NCI-H187 (cell line): ENCODE measurements at regions not wholly inside any gene's neighbourhood (a gene's known extent, or its start where the extent isn't known, plus 50 kb on each side); places are given as distances from the start of the nearest gene placed in this dataset.

ENCODE experiments used
- DNase-seq, 2 experiments: peaks; one replicate each; lab custom pipeline; 2025; lab: John Stamatoyannopoulos, UW

DNA sequence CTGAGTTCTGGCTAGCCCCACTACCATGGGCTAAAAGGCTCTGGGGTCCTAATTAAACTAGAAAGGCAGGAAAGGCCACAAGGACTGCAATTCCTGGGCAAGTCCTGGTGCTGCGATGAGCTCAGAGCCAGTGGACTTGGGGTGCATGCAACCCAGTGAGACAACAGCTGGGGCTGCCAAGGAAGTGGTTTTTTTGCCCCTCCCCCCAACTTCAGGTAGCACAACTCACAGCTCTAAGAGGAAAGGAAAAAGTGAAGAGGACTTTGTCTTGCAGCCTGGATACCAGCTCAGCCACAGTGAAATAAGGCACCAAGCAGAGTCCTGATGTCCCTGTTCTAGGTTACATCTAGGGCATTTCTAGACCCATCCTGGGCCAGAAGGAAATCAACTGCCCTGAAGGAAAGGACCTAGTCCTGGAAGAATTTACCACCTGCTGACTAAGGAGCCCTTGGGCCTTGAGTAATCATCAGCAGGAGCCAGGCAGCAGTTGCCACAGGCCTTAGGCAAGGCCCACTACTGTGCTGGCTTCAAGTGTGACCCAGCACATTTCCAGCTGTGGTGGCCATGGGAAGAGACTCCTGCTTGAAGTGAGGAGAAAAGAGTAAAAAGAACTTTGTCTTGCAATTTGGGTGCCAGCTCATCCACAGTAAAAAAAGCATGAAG lies 358.4 kb downstream of the BTBD3 start:
- DNase-seq = no peak

GRCh38 chr20:12287575-12287974 lies 369.9 kb downstream of the BTBD3 start:
- DNase-seq = no peak

DNA sequence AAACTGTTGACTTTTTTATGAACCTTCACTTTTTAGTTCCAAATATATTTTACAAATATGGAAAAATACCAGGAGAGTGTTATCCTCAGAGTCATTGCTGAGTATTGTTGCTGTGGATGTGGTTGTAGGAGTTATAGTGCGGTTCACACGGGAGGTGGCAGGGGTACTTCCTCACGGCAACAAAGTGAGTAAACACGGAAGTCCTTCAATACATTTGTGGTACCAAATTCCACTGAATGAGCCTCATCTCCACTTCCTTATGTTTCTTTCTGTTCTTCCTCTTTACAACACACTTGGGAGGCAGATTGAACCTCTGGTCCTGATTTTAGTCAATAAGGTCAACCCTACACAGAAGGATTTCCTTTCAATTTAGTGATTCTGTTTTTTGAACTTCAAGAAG lies 371.8 kb downstream of the BTBD3 start:
- DNase-seq = no peak

- no peak for DNase-seq
These were observed 373.7 kb downstream of the BTBD3 start for GRCh38 chr20:12291386-12291785.

GRCh38 chr20:12293900-12294299 lies 376.2 kb downstream of the BTBD3 start:
- DNase-seq = no peak

- DNase-seq = no peak
These were observed 377.0 kb downstream of the BTBD3 start for GRCh38 chr20:12294678-12295077.

DNA sequence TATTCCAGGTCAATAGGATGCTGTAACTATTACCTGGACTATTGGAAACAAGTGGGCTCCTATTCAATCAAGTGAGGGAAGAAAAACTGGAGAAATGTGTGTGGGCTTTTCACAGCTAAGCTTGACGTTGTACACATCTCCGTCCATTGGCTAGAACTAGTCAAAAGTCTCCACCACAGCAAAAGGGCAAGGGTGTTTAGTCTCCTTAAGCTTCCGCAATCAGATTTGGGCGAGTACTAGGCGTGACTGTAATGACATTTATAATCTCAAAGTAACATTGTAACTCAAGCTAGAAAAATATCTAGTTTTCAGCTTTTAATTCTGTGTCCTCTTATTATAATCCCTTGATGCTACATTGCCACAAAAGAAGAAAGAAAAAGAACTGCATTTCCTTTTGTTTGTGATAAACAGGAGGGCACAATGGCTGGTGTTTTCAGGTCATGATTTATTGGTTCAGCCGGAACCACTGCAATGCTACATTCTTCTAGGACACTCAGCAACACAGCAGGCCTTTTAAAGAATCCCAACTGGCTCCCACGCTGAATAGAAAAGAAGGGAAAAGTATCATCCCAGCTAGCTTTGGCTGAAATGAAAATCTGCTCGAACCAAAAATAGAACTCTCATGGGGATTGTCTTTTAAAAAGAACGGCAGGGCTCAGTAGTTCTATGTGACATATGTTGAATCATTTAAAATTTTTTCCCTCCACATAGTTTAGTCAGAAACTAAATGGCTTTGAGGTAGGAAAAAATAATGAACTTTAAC lies 387.7 kb downstream of the BTBD3 start:
- DNase-seq = no peak

DNA sequence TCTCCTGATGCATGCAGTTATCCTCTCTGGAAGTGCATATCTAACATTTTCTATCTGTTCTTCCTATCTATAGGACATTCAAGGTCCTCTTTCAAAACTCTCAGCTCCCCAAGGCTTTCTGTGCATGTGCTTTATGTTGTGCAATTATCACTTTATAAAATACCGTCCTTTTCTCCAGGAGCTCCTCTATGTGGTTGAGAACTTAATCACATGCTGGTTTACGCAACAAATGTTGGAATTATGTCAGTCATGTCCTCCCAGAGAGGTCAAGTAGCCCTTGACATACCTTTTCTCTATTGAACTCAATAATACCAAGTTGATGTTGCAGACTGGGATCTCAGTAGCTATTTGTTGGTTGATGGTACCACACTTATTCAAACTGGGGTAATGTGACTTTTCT lies 388.4 kb downstream of the BTBD3 start:
- DNase-seq = no peak

- DNase-seq = no peak
These were observed 393.6 kb downstream of the BTBD3 start for GRCh38 chr20:12311094-12311865.

- no peak for DNase-seq
These were observed 398.0 kb downstream of the BTBD3 start for GRCh38 chr20:12315652-12316051.

GRCh38 chr20:12316794-12317193 lies 399.1 kb downstream of the BTBD3 start:
- DNase-seq = no peak

DNA sequence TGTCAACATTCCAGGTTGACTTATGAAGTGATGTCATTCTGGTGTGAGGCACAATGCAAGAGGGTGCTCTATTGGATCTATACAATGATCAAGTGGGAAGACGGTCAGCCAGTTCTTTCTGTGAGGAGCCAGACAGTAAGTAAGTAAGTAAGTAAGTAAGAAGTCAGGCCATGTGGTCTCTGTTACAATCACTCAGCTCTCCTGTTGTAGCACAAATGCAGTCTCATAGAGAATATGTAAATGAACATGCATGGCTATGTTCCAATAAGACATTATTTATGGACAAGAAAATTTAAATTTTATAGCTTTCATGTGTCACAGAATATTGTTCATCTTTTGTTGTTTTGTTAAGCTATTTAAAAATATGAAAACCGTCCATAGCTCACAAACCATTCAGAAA lies 399.7 kb downstream of the BTBD3 start:
- DNase-seq = no peak

GRCh38 chr20:12318043-12318442 lies 400.4 kb downstream of the BTBD3 start:
- DNase-seq = no peak

DNA sequence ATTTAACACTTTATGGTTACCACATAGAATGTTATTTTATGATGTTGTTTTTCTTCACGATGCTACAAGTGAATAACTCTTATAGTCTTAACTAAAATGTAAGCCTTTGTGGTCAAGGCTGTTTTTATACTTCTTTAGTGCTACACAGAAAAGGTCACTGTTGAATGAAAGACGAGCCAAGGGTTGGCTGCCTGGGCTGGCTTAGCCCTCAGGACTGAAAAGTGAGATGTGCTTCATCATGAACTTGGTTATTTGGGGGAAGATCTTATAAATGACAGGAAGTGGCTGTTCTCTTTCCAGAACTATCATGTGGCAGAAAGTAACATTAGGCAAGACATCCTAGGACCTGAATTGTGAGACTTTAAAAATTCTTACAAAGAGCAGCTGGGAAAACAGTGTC lies 404.0 kb downstream of the BTBD3 start:
- DNase-seq = no peak

DNA sequence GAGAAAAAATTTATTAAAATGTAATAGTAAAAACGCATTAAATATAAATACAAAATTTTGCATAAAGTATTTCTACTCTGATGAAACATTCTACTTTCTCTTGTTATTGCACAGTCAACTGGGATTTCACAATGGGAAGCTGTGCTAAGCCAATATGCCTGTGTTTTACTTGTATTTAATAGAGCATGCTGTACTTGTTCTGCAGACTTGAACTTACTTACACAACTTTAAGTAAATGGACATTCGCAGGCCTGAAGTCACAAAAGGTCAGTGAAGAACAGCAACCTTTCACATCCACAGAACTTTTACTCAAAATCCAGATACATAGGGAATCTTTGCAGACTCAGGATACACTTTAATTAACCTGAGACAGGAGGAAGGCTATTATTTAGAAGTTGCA lies 409.5 kb downstream of the BTBD3 start:
- DNase-seq = no peak

DNA sequence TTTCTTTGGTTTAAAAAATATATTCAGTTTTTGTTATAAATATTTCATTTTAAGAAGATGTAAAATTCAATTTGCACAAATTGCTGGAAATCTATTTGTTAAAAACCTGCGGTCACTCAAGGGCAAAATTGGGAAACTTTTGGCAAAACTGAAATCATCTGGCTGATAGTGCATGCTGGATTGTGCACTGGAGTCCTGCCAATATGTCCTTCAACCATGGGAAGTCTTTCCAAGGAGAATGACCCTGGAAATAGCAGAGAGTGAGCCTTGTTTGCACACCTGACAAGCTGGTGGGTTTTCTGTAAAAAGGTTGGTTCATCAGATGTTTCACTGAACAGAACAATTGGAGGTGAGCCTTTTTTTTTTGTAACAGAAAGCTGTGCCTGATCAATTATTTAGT lies 413.5 kb downstream of the BTBD3 start:
- DNase-seq = no peak

GRCh38 chr20:12337601-12338000 lies 419.9 kb downstream of the BTBD3 start:
- no peak for DNase-seq

- DNase-seq = no peak
These were observed 428.3 kb downstream of the BTBD3 start for GRCh38 chr20:12345978-12346377.

- DNase-seq = no peak
These were observed 436.1 kb downstream of the BTBD3 start for GRCh38 chr20:12353842-12354241.

DNA sequence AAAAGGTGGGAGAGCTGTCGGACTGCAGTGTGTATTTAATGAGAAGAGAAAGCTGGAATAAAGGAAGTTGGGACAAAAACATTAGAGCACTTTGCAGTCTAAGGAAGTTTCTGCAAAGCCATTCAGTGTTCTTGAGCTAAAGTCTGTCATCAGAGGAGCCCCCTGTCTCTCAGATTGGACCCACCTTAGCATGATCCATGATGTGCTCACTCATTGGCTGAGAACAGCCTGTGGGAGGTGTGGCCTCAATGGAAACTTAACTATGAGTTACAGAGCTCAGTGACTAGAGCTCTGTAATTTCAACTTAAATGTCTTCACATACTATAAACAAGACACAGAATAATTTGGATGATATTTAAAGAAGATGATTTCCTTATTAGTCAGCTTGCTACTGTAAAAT lies 437.0 kb downstream of the BTBD3 start:
- DNase-seq = no peak

DNA sequence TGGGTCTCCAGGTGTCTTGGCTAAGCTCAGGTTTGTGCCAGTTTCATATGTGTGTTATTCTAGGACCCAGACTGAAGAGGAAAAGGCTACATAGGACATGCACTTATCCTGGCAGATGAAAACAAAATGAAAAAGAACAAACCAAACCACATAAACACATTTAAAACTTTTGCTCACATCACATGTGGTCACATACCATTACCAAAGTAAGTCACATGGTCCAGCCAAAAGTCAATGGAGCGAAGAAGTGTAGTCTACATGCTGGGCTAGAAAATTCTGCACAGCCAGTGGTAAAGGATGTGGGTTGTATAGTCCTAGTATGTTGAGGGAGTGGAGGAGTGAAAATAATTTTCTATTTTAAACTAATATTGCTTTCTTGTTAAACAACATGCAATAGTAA lies 437.5 kb downstream of the BTBD3 start:
- no peak for DNase-seq

GRCh38 chr20:12358006-12358654 lies 440.4 kb downstream of the BTBD3 start:
- no peak for DNase-seq

GRCh38 chr20:12358655-12359009 lies 440.9 kb downstream of the BTBD3 start:
- DNase-seq = no peak
